ENCODE measurements at regions not wholly inside any gene's neighbourhood (a gene's known extent, or its start where the extent isn't known, plus 50 kb on each side); places are given as distances from the start of the nearest gene placed in this dataset.
"Not testable (repeated sequence)": the region's sequence is repeated elsewhere in the genome, so short reads cannot be mapped to it uniquely, and the experiment has no call there.

GRCh38 chr12:88365403-88365802 lies 214.9 kb downstream of the KITLG start:
- POLR2A ChIA-PET, result no interaction called here
- Mint-ChIP-seq H3K27ac (no peak overlapping the region), H3K36me3 (no peaks in the 10 kb centered on the region), H3K9me3 (no peaks in the 10 kb centered on the region), H3K27me3 (no peaks in the 10 kb centered on the region), H3K4me1 (no peaks in the 10 kb centered on the region), H3K4me3 (no peak overlapping the region)
- DNase-seq, result no peak
- ATAC-seq (ENCODE audit: low read depth), result no peak

GRCh38 chr12:88366101-88366500 lies 214.2 kb downstream of the KITLG start:
- Mint-ChIP-seq H3K36me3 (no peaks in the 10 kb centered on the region), H3K4me1 (no peaks in the 10 kb centered on the region), H3K4me3 (no peak overlapping the region), H3K27me3 (no peaks in the 10 kb centered on the region), H3K27ac (no peak overlapping the region), H3K9me3 (no peaks in the 10 kb centered on the region)
- POLR2A ChIA-PET, result no interaction called here
- DNase-seq (no peak), ATAC-seq (ENCODE audit: low read depth) (no peak)

DNA sequence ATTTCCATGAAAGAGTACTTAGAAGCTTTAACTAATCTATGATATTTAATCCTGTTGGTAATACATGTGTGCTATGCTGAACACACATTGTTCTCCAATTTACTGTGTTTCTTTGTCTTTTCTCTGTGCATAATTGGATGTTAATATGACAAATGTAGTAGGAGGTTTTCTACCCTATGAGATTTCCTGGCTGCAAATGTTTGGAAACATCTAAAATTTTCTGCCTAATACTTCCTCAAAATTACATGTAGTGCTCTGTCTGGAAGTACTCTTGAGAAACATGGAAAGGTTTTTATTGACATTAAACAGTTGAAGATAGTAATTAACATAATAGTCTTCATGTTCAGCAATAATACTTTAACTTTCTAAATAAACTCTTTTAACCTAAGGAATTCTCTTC lies 213.0 kb downstream of the KITLG start:
- H3K27me3 Mint-ChIP-seq, result no peaks in the 10 kb centered on the region
- POLR2A ChIA-PET, result no interaction called here
- DNase-seq (no peak), ATAC-seq (ENCODE audit: low read depth) (no peak)
- no peak overlapping the region for H3K27ac Mint-ChIP-seq
- H3K36me3 Mint-ChIP-seq, result no peaks in the 10 kb centered on the region
- no peak overlapping the region for H3K4me3 Mint-ChIP-seq
- H3K9me3 Mint-ChIP-seq, result no peaks in the 10 kb centered on the region
- H3K4me1 Mint-ChIP-seq, result no peaks in the 10 kb centered on the region

- H3K4me1 Mint-ChIP-seq; H3K27ac Mint-ChIP-seq; H3K4me3 Mint-ChIP-seq; ATAC-seq (ENCODE audit: low read depth); H3K36me3 Mint-ChIP-seq; H3K27me3 Mint-ChIP-seq; POLR2A ChIA-PET; DNase-seq; H3K9me3 Mint-ChIP-seq: not testable (repeated sequence)
Observed at GRCh38 chr12:88368077-88368476, 212.2 kb downstream of the KITLG start.

DNA sequence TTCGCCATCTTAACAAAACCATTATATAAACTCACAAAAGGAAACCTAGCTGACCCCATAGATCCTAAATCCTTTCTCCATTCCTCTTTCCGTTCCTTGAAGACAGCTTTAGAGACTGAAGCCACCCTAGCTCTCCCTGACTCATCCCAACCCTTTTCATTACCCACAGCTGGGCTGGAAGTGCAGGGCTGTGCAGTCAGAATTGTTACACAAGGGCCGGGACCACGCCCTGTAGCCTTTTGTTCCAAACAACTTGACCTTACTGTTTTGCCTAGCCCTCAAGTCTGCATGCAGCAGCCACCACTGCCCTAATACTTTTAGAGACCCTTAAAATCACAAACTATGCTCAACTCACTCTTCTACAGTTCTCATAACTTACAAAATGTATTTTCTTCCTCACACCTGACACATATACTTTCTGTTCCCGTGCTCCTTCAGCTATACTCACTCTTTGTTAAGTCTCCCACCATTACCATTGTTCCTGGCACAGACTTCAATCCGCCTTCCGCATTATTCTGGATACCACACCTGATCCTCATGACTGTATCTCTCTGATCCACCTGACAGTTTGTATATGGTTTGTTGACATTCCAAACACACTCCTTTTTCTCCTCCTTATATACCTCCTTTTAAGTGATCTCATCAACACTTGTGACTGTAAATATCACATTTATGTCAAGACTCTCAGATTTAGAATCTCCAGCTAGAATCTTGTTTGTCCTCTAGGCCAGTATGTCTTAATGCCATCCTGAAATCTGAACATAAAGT lies 208.7 kb downstream of the KITLG start:
- no peak for ATAC-seq (ENCODE audit: low read depth)
- no peak for DNase-seq
- Mint-ChIP-seq H3K4me3 (no peak overlapping the region), H3K27me3 (no peaks in the 10 kb centered on the region), H3K27ac (no peak overlapping the region), H3K9me3 (no peaks in the 10 kb centered on the region), H3K4me1 (no peaks in the 10 kb centered on the region), H3K36me3 (no peaks in the 10 kb centered on the region)
- POLR2A ChIA-PET, result no interaction called here

DNA sequence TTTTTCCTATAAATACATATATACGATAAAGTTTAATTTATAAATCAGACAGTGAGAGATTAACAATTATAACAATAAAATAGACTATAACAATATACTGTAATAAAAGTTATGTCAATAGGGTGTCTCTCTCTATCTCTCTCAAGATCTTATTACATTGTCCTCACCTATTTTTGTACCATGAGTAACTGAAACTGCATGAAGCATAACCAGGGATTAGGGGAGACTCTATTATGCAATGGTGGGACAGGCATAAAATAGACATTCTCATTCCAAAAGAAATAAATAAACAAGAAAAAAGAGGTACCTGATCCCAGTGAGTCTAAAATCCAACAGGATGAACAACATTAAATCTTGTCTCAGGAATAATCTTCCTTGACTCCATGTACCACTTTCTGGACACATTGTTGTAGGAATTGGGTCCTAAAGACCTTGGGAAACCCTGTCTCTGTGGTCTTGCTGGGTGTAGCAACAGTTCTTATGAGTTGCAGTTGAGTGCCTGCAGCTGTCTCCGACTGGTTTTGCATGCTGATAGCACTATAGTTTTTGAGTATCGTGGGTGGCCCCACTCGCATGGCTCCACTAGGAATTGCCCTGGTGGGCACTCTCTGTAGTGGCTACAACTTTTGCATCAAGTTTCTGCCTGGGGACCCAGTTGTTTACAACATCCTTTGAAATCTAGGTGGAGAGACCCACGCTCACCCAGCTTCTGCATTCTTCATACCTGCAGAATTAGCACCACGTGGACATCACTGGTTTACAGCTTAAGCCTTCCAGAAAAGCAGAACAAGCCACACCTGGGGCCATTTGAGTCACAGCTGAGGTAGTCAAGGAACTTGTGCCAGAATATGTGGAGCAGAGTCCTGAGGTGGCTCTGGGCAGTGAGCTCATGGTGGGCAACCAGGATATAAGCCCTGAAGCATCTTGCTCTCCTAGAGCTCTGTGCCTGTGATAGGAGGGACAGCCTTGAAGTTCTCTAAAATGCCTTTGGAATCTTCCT lies 204.7 kb downstream of the KITLG start:
- ATAC-seq (ENCODE audit: low read depth) (no peak), DNase-seq (no peak)
- Mint-ChIP-seq H3K27me3 (no peaks in the 10 kb centered on the region), H3K9me3 (no peaks in the 10 kb centered on the region), H3K36me3 (no peaks in the 10 kb centered on the region), H3K4me3 (no peak overlapping the region), H3K4me1 (no peaks in the 10 kb centered on the region), H3K27ac (no peak overlapping the region)
- POLR2A ChIA-PET, result no interaction called here

- no peak for ATAC-seq (ENCODE audit: low read depth)
- H3K27me3 Mint-ChIP-seq, result no peaks in the 10 kb centered on the region
- no peak overlapping the region for H3K27ac Mint-ChIP-seq
- H3K36me3 Mint-ChIP-seq, result no peaks in the 10 kb centered on the region
- no peak overlapping the region for H3K4me3 Mint-ChIP-seq
- POLR2A ChIA-PET, result no interaction called here
- no peaks in the 10 kb centered on the region for H3K4me1 Mint-ChIP-seq
- no peaks in the 10 kb centered on the region for H3K9me3 Mint-ChIP-seq
- no peak for DNase-seq
Observed at GRCh38 chr12:88377973-88378372, 202.3 kb downstream of the KITLG start.

DNA sequence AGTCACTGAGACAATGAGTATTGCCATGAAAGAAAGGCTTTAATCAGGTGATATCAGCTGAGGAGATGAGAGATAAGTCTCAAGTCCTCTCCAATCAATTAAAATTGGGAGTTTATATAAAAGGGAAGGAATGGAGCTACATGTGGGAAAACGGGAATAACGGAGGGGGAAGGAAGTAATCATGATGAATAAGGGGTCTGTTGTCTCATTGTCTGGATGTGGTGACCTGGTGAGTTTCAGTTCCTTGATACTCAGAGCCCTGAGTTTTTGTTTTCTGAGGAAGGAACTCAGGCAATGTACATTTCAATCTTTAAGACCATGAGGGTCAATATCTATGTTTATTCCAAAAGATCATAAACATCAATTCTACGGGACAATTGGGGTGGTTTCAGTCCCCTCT lies 198.8 kb downstream of the KITLG start:
- no peak for DNase-seq
- no peaks in the 10 kb centered on the region for H3K27me3 Mint-ChIP-seq
- H3K4me1 Mint-ChIP-seq, result no peaks in the 10 kb centered on the region
- POLR2A ChIA-PET, result no interaction called here
- H3K4me3 Mint-ChIP-seq, result no peak overlapping the region
- H3K27ac Mint-ChIP-seq, result no peak overlapping the region
- no peaks in the 10 kb centered on the region for H3K9me3 Mint-ChIP-seq
- ATAC-seq (ENCODE audit: low read depth), result no peak
- H3K36me3 Mint-ChIP-seq, result no peaks in the 10 kb centered on the region

- Mint-ChIP-seq H3K4me1 (no peaks in the 10 kb centered on the region), H3K4me3 (no peak overlapping the region), H3K9me3 (no peaks in the 10 kb centered on the region), H3K27me3 (no peaks in the 10 kb centered on the region), H3K36me3 (no peaks in the 10 kb centered on the region), H3K27ac (no peak overlapping the region)
- DNase-seq (no peak), ATAC-seq (ENCODE audit: low read depth) (no peak)
- POLR2A ChIA-PET, result no interaction called here
Observed at GRCh38 chr12:88383405-88383804, 196.9 kb downstream of the KITLG start.

DNA sequence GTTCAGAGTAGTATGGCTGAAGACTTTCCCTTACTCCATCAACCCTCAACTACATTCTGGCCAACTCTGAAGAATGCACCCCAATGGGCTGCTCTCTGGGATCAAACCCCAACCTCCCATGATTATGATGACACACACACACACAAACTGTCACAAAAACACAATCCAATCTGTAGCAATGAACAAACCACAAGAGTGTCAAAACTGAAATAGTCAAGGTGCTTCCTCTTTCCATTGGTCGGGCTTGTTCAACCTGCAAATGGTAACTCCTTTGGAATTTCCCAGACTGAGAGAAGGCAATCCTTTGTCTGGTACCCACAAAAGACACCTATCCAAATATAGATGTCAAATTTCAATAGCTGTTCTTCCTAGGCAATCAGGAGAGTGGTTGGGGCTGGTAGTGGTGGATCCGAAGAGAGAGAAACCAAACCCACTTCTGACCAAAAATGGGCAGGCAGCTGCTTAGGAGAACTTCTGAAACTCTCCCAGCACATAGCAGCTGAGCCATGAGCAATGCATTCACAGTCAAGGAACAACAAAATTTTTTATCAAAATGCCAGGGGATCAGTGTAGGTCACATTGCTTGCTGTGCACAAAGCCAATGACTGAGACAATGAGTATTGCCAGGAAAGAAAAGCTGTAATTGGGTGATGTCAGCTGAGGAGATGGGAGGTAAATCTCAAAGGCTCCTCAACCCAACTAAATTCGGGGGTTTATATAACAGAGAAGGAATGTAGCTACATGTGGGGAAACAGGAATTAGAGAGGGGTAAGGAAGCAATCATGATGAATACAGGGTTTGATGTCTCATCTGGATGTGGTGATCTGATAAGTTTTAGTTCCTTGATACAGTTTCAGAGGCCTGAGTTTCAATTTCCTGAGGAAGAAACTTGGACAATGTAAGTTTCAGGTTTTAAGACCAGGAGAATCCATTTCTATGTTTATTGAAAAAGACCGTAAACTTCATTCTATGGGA lies 191.4 kb downstream of the KITLG start:
- Mint-ChIP-seq H3K9me3 (no peaks in the 10 kb centered on the region), H3K27ac (no peak overlapping the region), H3K4me1 (no peaks in the 10 kb centered on the region), H3K36me3 (no peaks in the 10 kb centered on the region), H3K27me3 (no peaks in the 10 kb centered on the region), H3K4me3 (no peak overlapping the region)
- POLR2A ChIA-PET, result no interaction called here
- DNase-seq (no peak), ATAC-seq (ENCODE audit: low read depth) (no peak)

GRCh38 chr12:88390811-88391210 lies 189.5 kb downstream of the KITLG start:
- ATAC-seq (ENCODE audit: low read depth) (no peak), DNase-seq (no peak)
- POLR2A ChIA-PET, result no interaction called here
- no peaks in the 10 kb centered on the region for H3K36me3 Mint-ChIP-seq
- no peaks in the 10 kb centered on the region for H3K9me3 Mint-ChIP-seq
- H3K4me3 Mint-ChIP-seq, result no peak overlapping the region
- no peaks in the 10 kb centered on the region for H3K27me3 Mint-ChIP-seq
- no peaks in the 10 kb centered on the region for H3K4me1 Mint-ChIP-seq
- no peak overlapping the region for H3K27ac Mint-ChIP-seq

- DNase-seq, result no peak
- Mint-ChIP-seq H3K4me1 (no peaks in the 10 kb centered on the region), H3K27ac (no peak overlapping the region), H3K9me3 (no peaks in the 10 kb centered on the region), H3K27me3 (no peaks in the 10 kb centered on the region), H3K4me3 (no peak overlapping the region), H3K36me3 (no peaks in the 10 kb centered on the region)
- POLR2A ChIA-PET, result no interaction called here
- no peak for ATAC-seq (ENCODE audit: low read depth)
Observed at GRCh38 chr12:88391556-88391955, 188.7 kb downstream of the KITLG start.

- Mint-ChIP-seq H3K27ac (no peak overlapping the region), H3K36me3 (no peaks in the 10 kb centered on the region), H3K4me1 (no peaks in the 10 kb centered on the region), H3K4me3 (no peak overlapping the region), H3K9me3 (no peaks in the 10 kb centered on the region), H3K27me3 (no peaks in the 10 kb centered on the region)
- POLR2A ChIA-PET, result no interaction called here
- DNase-seq (no peak), ATAC-seq (ENCODE audit: low read depth) (no peak)
Observed at GRCh38 chr12:88393017-88393767, 187.1 kb downstream of the KITLG start.

All from activated naive CD8-positive, alpha-beta T cell treated with anti-CD3 and anti-CD28 coated beads, Interleukin-2, amount 10 ng/mL, durations not matched to agents 7 days and 5 days (primary cell).